ENCODE measurements at regions not wholly inside any gene's neighbourhood (a gene's known extent, or its start where the extent isn't known, plus 50 kb on each side); places are given as distances from the start of the nearest gene placed in this dataset.

- no peak for TF ChIP-seq POLR2A (IDR thresholded peaks at IDR 0.05; ENCODE audit: low read length)
- no peak for TF ChIP-seq GATA1 (IDR thresholded peaks at IDR 0.05; ENCODE audit: low read depth, low read length)
Observed at GRCh38 chr5:88094403-88094802, 174.2 kb downstream of the TMEM161B start.

Data from erythroblast (primary cell).